ENCODE measurements at regions not wholly inside any gene's neighbourhood (a gene's known extent, or its start where the extent isn't known, plus 50 kb on each side); places are given as distances from the start of the nearest gene placed in this dataset.
A peak's percentile ranks its signal among the peaks of the same experiment; 100 is the strongest.

- no peak for DNase-seq
These were observed 152.8 kb upstream of the VRK2 start for GRCh38 chr2:57893786-57894185.

GRCh38 chr2:57894381-57894780, 152.2 kb upstream of the VRK2 start:
- DNase-seq, result no peak

DNA sequence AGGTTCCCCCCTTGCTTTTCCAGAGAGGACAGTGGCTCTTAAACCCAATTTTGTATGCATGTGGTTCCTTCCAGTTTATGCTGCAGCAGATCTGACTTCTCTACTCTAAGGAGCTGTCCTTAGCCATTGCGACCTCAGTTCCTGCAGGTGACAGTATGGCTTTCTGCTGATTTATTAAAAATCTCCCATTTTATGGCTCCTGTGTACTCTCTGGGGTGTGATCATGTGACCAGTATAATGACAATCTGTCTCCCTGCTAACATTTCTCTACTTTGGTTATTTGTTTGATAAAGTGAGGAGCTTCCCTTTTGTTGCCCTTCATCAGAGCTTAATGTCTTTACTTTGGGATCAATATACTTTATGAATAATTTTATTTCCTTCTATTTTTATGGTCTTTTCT, 148.7 kb upstream of the VRK2 start:
- no peak for DNase-seq

- peak; percentile 19 for DNase-seq
These were observed 146.7 kb upstream of the VRK2 start for GRCh38 chr2:57899898-57900297.

- no peak for DNase-seq
These were observed 144.0 kb upstream of the VRK2 start for GRCh38 chr2:57902578-57902977.

- DNase-seq, result peak; percentile 45
These were observed 140.4 kb upstream of the VRK2 start for GRCh38 chr2:57906152-57906732.

GRCh38 chr2:57907411-57907810, 139.2 kb upstream of the VRK2 start:
- DNase-seq, result no peak

DNA sequence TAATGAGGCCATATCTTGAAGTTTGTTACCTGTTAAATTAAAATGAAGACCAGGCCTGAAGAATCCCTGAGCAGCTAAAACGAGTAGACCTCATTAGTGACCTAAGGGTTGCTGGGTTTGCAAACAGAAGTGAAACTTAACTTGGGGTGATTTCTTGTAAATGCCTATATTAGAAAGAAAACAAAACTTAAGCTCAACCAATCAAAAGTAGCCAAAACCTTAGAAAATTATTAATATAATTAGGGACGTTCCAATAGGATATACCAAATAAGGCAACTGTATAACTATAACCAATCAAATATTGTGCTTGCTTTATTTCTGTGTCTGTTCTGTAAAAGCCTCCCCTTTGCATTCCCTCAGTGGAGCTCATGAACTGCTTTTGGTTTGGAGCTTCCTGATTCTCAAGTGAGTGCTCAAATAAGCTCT, 137.9 kb upstream of the VRK2 start:
- DNase-seq, result peak; percentile 39

- no peak for DNase-seq
These were observed 128.5 kb upstream of the VRK2 start for GRCh38 chr2:57918126-57918525.

- DNase-seq, result no peak
These were observed 126.2 kb upstream of the VRK2 start for GRCh38 chr2:57920342-57920939.

DNA sequence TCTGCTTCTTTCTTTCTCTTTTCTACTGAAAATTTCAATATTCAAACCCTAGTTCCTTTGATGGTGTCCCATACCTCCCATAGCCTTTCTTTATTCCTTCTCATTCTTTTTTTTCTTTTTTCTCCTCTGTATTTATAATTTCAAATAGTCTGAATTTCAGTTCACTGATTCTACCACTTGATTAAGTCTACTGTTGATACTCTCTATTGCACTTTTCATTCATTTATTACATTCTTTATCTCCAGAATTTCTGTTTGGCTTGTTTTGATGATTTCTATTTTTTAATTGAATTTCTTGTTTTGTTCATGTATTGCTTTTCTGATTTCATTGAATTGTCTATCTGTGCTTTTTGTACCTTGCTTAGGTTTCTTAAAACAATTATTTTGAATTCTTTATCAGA, 111.9 kb upstream of the VRK2 start:
- no peak for DNase-seq

GRCh38 chr2:57936216-57936615, 110.4 kb upstream of the VRK2 start:
- DNase-seq, result no peak

DNA sequence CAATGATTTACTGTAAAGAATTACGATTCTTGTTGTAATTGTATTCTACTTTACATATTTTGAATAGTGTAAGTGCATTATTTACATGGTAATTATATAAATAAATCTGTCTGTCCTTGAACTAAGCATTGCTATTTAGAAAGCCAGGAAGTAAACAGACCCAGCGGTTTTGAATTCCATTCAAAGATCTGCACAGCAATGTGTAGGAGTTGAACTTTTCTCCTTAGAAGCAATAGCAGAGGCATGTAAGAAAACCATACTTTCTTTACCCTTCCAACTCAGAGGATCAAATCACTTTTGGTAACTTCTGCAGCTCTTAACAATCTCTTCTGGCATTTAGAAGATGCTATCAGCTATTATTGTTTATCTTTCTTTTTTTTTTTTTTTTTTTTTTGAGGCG, 109.2 kb upstream of the VRK2 start:
- no peak for DNase-seq

DNA sequence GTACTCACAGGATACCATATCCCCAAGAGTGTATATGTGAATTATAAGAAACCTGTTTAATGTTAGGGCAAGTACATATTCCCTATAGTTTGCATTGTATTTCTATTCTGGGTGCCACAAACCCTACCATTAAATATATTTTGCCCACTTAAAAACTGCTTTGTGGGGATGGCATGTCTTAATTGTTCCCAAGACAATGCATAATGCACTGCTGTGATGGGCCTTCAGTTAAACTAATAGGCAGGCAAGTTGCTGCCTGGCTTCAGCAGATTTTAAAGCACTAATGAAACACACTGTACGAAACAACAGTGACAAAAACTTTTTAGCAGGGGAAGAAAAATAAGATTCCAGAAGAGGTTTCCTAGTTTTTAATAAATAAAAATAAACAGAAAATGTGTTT, 104.8 kb upstream of the VRK2 start:
- no peak for DNase-seq

GRCh38 chr2:57943315-57943714, 103.3 kb upstream of the VRK2 start:
- DNase-seq, result no peak

DNA sequence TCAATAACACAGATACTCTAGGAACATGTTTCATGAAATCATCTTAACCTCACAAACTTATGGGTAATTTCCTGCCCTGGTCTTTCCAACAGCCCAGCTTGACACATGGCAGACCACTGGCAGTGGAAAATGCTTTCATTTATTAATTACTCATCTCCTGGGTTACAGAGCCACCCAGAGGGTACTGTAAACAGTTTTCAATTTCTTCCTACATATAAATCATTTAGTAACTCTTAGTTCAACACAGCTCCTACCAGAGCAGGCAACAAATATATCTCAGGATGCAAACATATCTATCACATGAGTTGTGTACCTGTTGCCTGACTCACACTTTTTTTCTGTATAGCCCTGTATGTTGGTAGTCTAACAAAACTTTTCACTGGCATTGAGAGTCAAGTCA, 99.2 kb upstream of the VRK2 start:
- DNase-seq, result no peak

DNA sequence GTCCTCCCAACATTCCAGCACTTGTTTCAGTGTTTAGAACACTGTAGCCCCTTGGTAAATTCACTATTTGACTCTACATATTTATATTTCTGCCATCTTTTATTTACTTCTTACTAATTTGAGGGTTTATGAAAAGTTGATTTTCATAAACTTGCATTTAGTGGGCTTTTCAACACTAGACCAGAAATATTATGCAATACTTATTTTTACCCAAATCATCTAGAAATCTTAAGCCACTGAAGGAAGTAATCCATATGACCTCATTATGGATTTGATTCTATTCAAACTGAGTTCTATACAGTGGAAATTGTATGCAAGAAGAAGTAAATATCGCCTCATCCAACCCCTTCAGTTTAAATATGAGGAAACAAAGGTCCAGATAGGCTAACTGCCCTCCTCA, 92.6 kb upstream of the VRK2 start:
- no peak for DNase-seq

DNA sequence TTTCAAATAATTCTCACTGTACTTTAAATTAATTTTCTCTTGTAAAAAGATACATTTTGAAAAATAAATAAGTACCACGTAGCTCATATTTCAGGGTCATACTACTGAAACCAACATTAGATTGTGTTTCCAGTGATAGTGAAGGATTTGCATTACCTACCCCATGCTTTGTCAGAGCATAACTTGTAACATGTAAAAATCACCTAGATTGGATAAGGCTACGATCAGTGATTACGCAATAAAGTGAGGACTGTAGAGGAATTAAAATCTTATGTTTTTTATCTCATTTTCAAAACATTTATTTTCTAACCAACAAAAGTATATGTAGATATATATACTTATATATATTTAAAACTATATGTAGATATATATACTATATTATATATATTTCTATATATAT, 89.4 kb upstream of the VRK2 start:
- no peak for DNase-seq

- no peak for DNase-seq
These were observed 87.2 kb upstream of the VRK2 start for GRCh38 chr2:57959390-57959789.

DNA sequence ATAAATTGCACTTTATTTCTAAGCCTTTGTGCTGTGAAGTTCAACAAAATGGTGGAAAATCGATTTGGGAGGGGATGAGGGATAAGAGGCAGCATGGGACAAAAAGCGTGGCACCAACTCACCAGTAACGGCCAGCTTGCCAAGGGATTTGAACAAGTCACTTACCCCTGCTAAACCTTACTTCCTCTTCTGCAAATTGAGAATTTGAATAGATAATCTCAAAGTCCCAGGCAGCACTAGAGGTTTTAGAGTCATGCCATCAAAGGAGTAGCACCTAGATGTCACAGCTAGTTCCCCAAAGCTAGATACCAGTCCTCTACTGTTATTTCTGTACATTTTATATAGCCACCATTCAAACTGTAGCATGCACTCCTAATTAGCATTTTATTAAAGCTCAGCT, 83.7 kb upstream of the VRK2 start:
- DNase-seq, result no peak

DNA sequence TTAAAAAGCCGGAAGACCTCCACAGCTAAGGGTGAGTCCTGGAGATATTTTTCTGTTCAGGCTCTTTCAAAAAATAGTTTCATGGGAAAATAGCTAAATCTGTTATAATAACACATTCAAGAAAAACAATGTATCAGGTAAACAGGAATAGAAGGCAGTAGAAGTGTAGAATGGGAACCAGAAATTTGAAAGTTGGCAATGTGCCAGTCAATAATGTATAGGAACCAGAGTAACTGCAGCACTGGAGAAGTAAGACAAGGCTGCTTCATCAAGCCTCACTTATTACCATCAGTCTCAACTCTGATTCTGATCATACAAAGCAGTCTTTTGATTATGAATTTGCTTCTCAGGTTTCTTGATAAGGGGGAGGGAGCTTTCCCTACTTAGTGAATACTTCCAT, 81.4 kb upstream of the VRK2 start:
- no peak for DNase-seq

- no peak for DNase-seq
These were observed 80.6 kb upstream of the VRK2 start for GRCh38 chr2:57965961-57966360.

- no peak for DNase-seq
These were observed 72.9 kb upstream of the VRK2 start for GRCh38 chr2:57973621-57974186.

DNA sequence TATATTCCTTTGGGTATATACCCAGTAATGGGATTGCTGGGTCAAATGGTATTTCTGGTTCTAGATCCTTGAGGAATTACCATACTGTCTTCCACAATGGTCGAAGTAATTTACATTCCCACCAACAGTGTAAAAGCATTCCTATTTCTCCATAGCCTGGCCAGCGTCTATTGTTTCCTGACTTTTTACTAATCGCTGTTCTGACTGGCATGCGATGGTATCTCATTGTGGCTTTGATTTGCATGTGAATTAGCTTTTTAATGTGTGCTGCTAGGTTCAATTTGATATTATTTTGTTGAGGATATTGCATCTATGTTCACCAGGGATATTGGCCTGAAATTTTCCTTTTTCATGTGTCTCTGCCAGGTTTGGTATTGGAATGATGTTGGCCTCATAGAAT, 67.4 kb upstream of the VRK2 start:
- no peak for DNase-seq

Data from CD4-positive, alpha-beta T cell treated with Interleukin-12 subunit alpha and Interleukin-12 subunit beta, for 1 hour (primary cell).